ENCODE measurements at regions not wholly inside any gene's neighbourhood (a gene's known extent, or its start where the extent isn't known, plus 50 kb on each side); places are given as distances from the start of the nearest gene placed in this dataset.

- Histone ChIP-seq H3K36me3 (ENCODE audit: control insufficient read depth in 4 of 4, insufficient read depth in 3 of 4, low read depth in 1 of 4, low read length in 3 of 4) (no peaks in the 10 kb centered on the region), H3K4me3 (ENCODE audit: low read depth in 1 of 3, low read length in 3 of 3) (no peak overlapping the region), H3K27me3 (ENCODE audit: control insufficient read depth in 4 of 4, insufficient read depth in 4 of 4, low read length in 3 of 4) (no peaks in the 10 kb centered on the region), H3K4me1 (ENCODE audit: control insufficient read depth in 4 of 4, insufficient read depth in 4 of 4, low read length in 3 of 4) (no peaks in the 10 kb centered on the region), H3K27ac (ENCODE audit: low read depth in 1 of 2, low read length in 2 of 2) (no peak overlapping the region), H3K9ac (ENCODE audit: low read depth in 1 of 2, low read length in 2 of 2) (no peak overlapping the region), H3K9me3 (ENCODE audit: control insufficient read depth in 4 of 4, low read length in 3 of 4) (no peaks in the 10 kb centered on the region)
- TF ChIP-seq REST (IDR thresholded peaks at IDR 0.05) = no peak
- TF ChIP-seq NR2F2 (IDR thresholded peaks at IDR 0.05) = peak; percentile 52
- peak; percentile 11 for TF ChIP-seq SP1 (IDR thresholded peaks at IDR 0.05)
- no peak for TF ChIP-seq GABPA (IDR thresholded peaks at IDR 0.05 in 1 of 2, conservative IDR thresholded peaks at IDR 0.05 in 1 of 2)
- TF ChIP-seq FOXA1 (IDR thresholded peaks at IDR 0.05) = no peak
- WGBS = 50% methylated on average over 1 of the region's 1 CpG
- no peak for DNase-seq (ENCODE audit: low spot score)
These were observed 305.6 kb downstream of the RPS29 start for GRCh38 chr14:49280566-49280965.

GRCh38 chr14:49250517-49250916 is 335.7 kb downstream of the RPS29 start:
- no peaks in the 10 kb centered on the region for H3K4me1 ChIP-seq (ENCODE audit: control insufficient read depth in 4 of 4, insufficient read depth in 4 of 4, low read length in 3 of 4)
- H3K27me3 ChIP-seq (ENCODE audit: control insufficient read depth in 4 of 4, insufficient read depth in 4 of 4, low read length in 3 of 4) = peaks cover 0 to 4% (median 0%) of the 10 kb centered on the region in 4 donors
- H3K9ac ChIP-seq (ENCODE audit: low read depth in 1 of 2, low read length in 2 of 2) = no peak overlapping the region
- no peaks in the 10 kb centered on the region for H3K9me3 ChIP-seq (ENCODE audit: control insufficient read depth in 4 of 4, low read length in 3 of 4)
- no peak for TF ChIP-seq ZBTB33 (IDR thresholded peaks at IDR 0.05)
- TF ChIP-seq RAD21 (IDR thresholded peaks at IDR 0.05) = no peak
- no peak for TF ChIP-seq ATF3 (IDR thresholded peaks at IDR 0.05)
- TF ChIP-seq GABPA (IDR thresholded peaks at IDR 0.05 in 1 of 2, conservative IDR thresholded peaks at IDR 0.05 in 1 of 2) = no peak
- no peak for TF ChIP-seq SP1 (IDR thresholded peaks at IDR 0.05)
- TF ChIP-seq TAF1 (conservative IDR thresholded peaks at IDR 0.05) = no peak
- no peak for TF ChIP-seq FOXA2 (IDR thresholded peaks at IDR 0.05)
- no peak overlapping the region for H3K4me3 ChIP-seq (ENCODE audit: low read depth in 1 of 3, low read length in 3 of 3)
- H3K36me3 ChIP-seq (ENCODE audit: control insufficient read depth in 4 of 4, insufficient read depth in 3 of 4, low read depth in 1 of 4, low read length in 3 of 4) = no peaks in the 10 kb centered on the region
- 86% methylated on average over 6 of the region's 6 CpGs for WGBS
- no peak for DNase-seq (ENCODE audit: low spot score)
- no peak overlapping the region for H3K27ac ChIP-seq (ENCODE audit: low read depth in 1 of 2, low read length in 2 of 2)

GRCh38 chr14:49250109-49250508 is 336.1 kb downstream of the RPS29 start:
- no peak overlapping the region for H3K4me3 ChIP-seq (ENCODE audit: low read depth in 1 of 3, low read length in 3 of 3)
- no peaks in the 10 kb centered on the region for H3K4me1 ChIP-seq (ENCODE audit: control insufficient read depth in 4 of 4, insufficient read depth in 4 of 4, low read length in 3 of 4)
- H3K27ac ChIP-seq (ENCODE audit: low read depth in 1 of 2, low read length in 2 of 2) = no peak overlapping the region
- H3K36me3 ChIP-seq (ENCODE audit: control insufficient read depth in 4 of 4, insufficient read depth in 3 of 4, low read depth in 1 of 4, low read length in 3 of 4) = no peaks in the 10 kb centered on the region
- no peaks in the 10 kb centered on the region for H3K9me3 ChIP-seq (ENCODE audit: control insufficient read depth in 4 of 4, low read length in 3 of 4)
- peaks cover 0 to 4% (median 0%) of the 10 kb centered on the region in 4 donors for H3K27me3 ChIP-seq (ENCODE audit: control insufficient read depth in 4 of 4, insufficient read depth in 4 of 4, low read length in 3 of 4)
- WGBS = 88% methylated on average over 4 of the region's 4 CpGs
- no peak for DNase-seq (ENCODE audit: low spot score)
- H3K9ac ChIP-seq (ENCODE audit: low read depth in 1 of 2, low read length in 2 of 2) = no peak overlapping the region
- TF ChIP-seq YY1 (IDR thresholded peaks at IDR 0.05) (no peak), EGR1 (IDR thresholded peaks at IDR 0.05; ENCODE audit: low read depth in 2 of 2) (no peak), HNF4A (conservative IDR thresholded peaks at IDR 0.05) (no peak), HNF4G (IDR thresholded peaks at IDR 0.05) (no peak)
